ENCODE measurements at regions not wholly inside any gene's neighbourhood (a gene's known extent, or its start where the extent isn't known, plus 50 kb on each side); places are given as distances from the start of the nearest gene placed in this dataset.
"Not testable (repeated sequence)": the region's sequence is repeated elsewhere in the genome, so short reads cannot be mapped to it uniquely, and the experiment has no call there.

DNA sequence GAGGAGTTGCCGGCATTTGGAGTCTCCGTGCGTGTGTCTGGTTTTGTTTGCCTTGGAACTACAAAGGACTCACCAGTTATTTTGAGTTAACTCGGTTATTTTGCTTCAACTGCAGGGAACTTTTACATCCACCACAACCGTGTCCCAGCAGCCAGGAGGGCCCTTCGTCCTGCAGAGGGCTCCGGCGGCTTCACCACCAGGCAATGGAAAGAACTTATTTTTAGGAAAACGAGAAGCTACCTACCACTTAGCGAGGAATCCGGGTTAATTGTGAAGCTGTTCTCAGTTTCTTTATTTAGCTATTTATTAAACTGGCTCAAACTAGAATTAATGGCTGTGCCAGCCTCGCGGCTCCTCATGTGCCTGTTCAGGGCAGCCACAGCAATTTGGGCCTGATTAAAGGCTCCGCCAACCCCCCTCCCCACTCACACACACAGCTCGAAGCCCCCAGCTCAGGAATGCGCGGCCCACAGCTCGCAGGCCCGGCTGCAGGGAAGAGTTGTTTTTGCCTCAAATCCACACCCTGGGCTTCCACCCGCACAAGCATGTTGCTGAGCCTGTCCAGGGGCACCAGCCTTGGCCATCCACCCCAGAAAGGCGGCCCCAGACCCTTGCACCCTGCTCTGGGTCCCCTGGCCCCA lies 55.9 kb upstream of the FGF3 start:
- TF ChIP-seq CTCF (IDR thresholded peaks at IDR 0.05; ENCODE audit: insufficient read depth, low read depth, low read length), result no peak
- peaks cover 12% of the 10 kb centered on the region for H3K27me3 ChIP-seq (ENCODE audit: control insufficient read depth, insufficient read depth, low read length)
- no peaks in the 10 kb centered on the region for H3K36me3 ChIP-seq (ENCODE audit: control insufficient read depth, insufficient read depth, low read length)
- DNase-seq (ENCODE audit: low read depth), result no peak
- ChIA-PET POLR2A (no interaction called here), CTCF (interaction anchor here (1.2 to 1.5 kb wide), 2 partner anchors 12 to 190 kb away, joined by 3 to 4 read pairs; no protein-coding TSS in a partner anchor)
- no peak overlapping the region for H3K4me3 ChIP-seq (ENCODE audit: low read depth, low read length)

GRCh38 chr11:69876013-69876412 lies 56.8 kb upstream of the FGF3 start:
- ChIA-PET CTCF (interaction anchor here (1.3 to 1.5 kb wide), 2 partner anchors 11 to 13 kb away, joined by 4 read pairs; no protein-coding TSS in a partner anchor), POLR2A (no interaction called here)
- peaks cover 12% of the 10 kb centered on the region for H3K27me3 ChIP-seq (ENCODE audit: control insufficient read depth, insufficient read depth, low read length)

GRCh38 chr11:69877235-69877634 lies 58.0 kb upstream of the FGF3 start:
- DNase-seq (ENCODE audit: low read depth), result no peak
- Histone ChIP-seq H3K27me3 (ENCODE audit: control insufficient read depth, insufficient read depth, low read length) (peaks cover 12% of the 10 kb centered on the region), H3K36me3 (ENCODE audit: control insufficient read depth, insufficient read depth, low read length) (no peaks in the 10 kb centered on the region), H3K4me3 (ENCODE audit: low read depth, low read length) (no peak overlapping the region)
- CTCF ChIA-PET, result interaction anchor here (0.6 to 1.3 kb wide), 3 partner anchors 11 to 746 kb away, joined by 3 to 6 read pairs (median 4); no protein-coding TSS in a partner anchor
- POLR2A ChIA-PET, result no interaction called here
- no peak for TF ChIP-seq CTCF (IDR thresholded peaks at IDR 0.05; ENCODE audit: insufficient read depth, low read depth, low read length)

More at GRCh38 chr11:69876013-69876412, 56.8 kb upstream of the FGF3 start:
- no peaks in the 10 kb centered on the region for H3K36me3 ChIP-seq (ENCODE audit: control insufficient read depth, insufficient read depth, low read length)
- H3K4me3 ChIP-seq (ENCODE audit: low read depth, low read length), result no peak overlapping the region
- TF ChIP-seq CTCF (IDR thresholded peaks at IDR 0.05; ENCODE audit: insufficient read depth, low read depth, low read length), result no peak
- DNase-seq (ENCODE audit: low read depth), result no peak

DNA sequence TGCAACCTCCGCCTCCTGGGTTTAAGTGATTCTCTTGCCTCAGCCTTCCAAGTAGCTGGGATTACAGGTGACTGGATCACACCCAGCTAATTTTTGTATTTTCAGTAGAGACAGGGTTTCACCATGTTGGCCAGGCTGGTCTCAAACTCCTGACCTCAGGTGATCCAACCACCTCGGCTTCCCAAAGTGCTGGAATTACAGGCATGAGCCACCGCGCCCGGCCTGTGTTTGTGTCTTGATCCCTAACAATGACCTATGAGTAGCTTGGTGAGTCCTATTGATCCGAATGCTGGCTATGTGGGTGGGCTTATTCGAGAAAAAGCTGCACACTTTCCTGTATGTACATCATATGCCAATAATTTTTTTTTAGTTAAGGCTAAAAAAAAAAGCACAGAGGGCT lies 58.5 kb upstream of the FGF3 start:
- peaks cover 12% of the 10 kb centered on the region for H3K27me3 ChIP-seq (ENCODE audit: control insufficient read depth, insufficient read depth, low read length)
- DNase-seq (ENCODE audit: low read depth); H3K4me3 ChIP-seq (ENCODE audit: low read depth, low read length); POLR2A ChIA-PET; H3K36me3 ChIP-seq (ENCODE audit: control insufficient read depth, insufficient read depth, low read length): not testable (repeated sequence)
- CTCF ChIA-PET, result interaction anchor here (0.6 to 0.9 kb wide), 2 partner anchors 32 to 745 kb away, joined by 3 to 6 read pairs; no protein-coding TSS in a partner anchor

DNA sequence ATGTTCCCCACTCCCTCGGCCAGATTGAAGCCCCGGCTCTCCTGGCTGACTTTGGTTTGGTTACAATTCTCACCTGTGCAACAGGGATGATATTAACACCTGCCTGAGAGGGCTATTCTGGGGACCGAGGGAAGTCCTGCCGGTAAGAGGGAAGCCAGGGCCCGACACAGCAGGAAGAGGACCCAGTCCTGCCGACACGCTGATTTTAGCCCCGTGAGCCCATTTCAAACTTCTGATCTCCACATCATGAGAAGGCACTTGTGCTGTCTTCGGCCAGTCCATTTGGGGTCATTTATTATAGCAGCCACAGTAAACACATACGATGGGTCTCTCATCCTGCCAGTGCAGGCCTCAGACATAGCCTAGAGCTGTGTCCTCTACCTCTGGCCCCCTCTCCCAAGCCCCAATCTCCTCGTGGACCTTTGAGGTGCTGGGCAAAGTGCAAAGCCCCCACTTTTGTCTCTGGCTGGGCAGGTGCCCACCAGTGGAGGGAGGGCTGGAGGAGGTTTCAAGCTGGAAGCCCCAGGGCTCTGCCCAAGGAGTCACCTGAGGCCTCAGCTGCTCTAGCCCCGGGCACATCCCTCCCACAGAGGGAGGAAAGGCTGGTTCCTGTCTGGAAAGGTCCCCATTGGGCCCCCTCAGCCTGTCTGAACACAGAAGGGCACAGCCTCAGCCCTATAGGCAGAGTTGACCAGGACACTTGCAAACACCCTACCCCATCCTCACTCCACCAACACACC lies 59.1 kb upstream of the FGF3 start:
- H3K27me3 ChIP-seq (ENCODE audit: control insufficient read depth, insufficient read depth, low read length), result peaks cover 11% of the 10 kb centered on the region
- no peak overlapping the region for H3K4me3 ChIP-seq (ENCODE audit: low read depth, low read length)
- ChIA-PET CTCF (interaction anchor here (0.9 kb wide), 1 partner anchor 31 kb away, joined by 6 read pairs; no protein-coding TSS in a partner anchor), POLR2A (no interaction called here)
- no peak for TF ChIP-seq CTCF (IDR thresholded peaks at IDR 0.05; ENCODE audit: insufficient read depth, low read depth, low read length)
- no peak for DNase-seq (ENCODE audit: low read depth)
- H3K36me3 ChIP-seq (ENCODE audit: control insufficient read depth, insufficient read depth, low read length), result no peaks in the 10 kb centered on the region

Data from BJ (cell line).